GM18907 (cell line): ENCODE measurements at regions not wholly inside any gene's neighbourhood (a gene's known extent, or its start where the extent isn't known, plus 50 kb on each side); places are given as distances from the start of the nearest gene placed in this dataset.

Experiments used
- ATAC-seq: cut with Tn5 transposase; IDR thresholded peaks from one replicate; pipeline ENCODE4 v1.9.1; 2021; ENCODE audit warnings: mild to moderate bottlenecking, moderate library complexity; ENCODE audit not compliant: unreplicated experiment

GRCh38 chr5:10853154-10853553, 92.1 kb upstream of the DAP start:
- ATAC-seq = no peak

DNA sequence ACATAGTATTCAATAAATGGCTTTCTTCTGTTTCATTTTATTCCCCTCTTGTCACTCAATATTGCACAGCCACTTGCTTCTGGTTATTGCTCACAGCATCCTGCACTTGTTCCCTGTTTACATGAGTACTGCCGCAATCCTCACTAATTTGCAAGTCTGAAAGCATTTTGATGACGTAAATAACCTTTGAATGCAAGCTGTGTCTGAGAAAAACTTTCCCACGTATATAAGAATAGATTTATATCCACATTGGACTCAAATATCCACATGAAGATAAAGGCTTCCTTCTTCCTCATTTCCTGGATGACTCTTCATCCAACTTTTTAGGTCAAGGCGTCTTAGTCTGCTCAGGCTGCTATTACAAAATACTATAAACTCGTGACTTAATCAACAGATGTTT, 88.2 kb upstream of the DAP start:
- ATAC-seq = no peak

DNA sequence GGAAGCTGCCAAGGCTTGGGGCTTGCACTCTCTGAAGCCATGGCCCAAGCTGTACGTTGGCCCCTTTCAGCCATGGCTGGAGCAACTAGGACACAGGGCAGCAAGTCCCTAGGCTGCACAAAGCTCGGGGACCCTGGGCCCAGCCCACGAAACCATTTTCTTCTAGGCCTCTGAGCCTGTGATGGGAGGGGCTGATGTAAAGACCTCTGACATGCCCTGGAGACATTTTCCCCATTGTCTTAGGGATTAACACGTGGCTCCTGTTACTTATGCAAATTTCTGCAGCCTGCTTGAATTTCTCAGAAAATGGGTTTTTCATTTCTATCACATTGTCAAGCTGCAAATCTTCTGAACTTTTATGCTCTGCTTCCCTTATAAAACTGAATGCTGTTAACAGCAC, 83.0 kb upstream of the DAP start:
- no peak for ATAC-seq

DNA sequence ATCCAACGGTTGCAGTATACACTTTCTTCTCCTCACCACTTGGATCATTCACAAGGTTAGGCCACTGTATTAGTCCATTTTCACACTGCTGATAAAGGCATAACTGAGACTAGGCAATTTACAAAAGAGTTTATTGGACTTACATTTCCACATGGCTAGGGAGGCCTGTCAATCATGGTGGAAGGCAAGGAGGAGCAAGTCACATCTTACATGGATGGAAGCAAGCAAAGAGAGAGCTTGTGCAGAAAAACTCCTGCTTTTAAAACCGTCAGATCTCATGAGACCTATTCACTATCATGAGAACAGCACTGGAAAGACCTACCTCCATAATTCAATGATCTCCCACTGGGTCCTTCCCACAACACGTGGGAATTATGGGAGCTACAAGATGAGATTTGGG, 81.8 kb upstream of the DAP start:
- no peak for ATAC-seq

DNA sequence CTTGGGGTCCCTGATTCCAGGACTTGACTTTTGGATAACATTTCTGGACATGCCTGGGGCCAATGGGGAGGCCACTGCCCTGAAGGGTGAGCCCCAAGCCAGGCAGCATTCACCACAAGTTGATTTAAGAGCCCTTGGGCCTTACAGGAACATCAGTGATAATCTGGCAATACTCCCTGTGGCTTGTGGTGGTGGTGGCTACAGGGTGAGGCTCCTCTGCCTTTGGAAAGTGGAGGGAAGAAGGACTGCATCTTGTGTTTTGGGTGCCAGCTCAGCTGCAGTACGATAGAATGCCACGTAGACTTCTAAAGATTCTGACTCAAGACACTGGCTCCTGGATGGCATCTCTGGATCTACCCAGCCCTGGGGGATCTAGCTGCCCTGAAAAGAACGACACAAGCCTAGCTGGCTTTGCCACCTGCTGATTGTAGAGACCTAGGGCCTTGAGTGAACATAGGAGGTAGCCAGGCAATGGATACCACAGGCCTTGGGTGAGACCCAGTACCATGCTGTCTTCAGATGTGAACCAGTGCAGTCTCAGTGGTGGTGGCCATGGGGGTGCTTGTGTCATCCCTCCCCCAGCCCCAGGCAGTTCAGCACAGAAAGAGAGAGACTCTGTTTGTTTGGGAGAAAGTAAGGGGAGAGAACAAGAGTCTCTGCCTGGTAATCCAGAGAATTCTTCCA, 79.0 kb upstream of the DAP start:
- no peak for ATAC-seq

GRCh38 chr5:10839118-10839517, 78.1 kb upstream of the DAP start:
- ATAC-seq = no peak

GRCh38 chr5:10838038-10838437, 77.0 kb upstream of the DAP start:
- no peak for ATAC-seq

DNA sequence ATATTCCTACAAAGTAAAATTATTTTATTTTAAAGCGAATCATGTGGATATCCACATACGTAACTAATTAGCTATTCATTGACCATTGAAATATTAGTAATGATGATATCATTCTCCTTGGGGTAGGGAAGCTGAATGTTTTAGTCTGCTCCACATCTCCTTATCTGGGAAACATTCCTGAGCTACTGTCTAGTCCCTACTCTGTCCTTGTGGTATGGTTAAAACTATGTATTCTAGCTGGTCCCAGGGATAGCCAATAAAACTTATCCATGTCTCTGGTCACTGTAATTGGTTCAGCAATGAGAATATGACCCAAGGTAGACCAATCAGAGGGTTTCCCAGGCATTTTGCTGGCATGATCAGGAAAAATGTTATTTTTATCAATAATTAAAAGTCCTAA, 76.0 kb upstream of the DAP start:
- ATAC-seq = no peak

GRCh38 chr5:10834695-10835094, 73.7 kb upstream of the DAP start:
- ATAC-seq = no peak

GRCh38 chr5:10832987-10833386, 72.0 kb upstream of the DAP start:
- no peak for ATAC-seq

DNA sequence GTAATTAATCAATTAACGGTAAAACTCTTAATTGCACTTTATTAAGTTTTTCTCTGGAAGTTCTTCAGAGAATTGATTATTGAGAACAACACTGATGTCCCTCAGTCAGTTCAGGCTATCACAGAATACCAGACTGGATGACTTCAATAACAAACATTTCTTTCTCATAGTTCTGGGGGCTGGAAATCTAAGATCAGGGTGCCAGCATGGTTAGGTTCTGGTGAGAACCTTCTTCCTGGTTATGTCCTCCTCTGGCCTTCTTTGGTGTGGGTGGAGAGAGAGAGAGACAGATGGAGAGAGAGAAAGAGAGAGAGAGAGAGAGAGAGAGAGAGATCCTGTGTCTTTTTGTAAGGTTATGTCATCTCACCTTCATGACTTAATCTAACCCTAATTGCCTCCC, 71.4 kb upstream of the DAP start:
- no peak for ATAC-seq

DNA sequence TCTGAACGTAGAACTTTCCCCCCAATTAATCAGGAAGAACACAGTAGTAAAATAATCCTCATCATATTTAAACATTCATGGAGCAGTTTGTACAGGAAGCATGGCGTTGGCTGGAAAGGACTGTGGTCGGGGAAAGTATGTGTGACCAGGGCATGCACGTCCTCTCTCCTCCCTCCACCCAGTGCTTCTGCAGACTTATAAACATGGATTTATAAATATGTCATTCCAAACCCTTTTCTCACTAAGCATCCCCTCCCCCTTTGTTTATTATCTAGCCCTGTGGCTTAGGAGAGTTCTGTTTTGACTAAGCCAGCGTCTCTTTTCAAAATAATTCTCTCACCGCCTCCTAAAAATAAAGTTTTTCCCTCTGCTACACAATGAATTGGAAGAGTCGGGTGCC, 70.4 kb upstream of the DAP start:
- ATAC-seq = no peak

- ATAC-seq = no peak
These were observed 67.2 kb upstream of the DAP start for GRCh38 chr5:10828241-10828640.

DNA sequence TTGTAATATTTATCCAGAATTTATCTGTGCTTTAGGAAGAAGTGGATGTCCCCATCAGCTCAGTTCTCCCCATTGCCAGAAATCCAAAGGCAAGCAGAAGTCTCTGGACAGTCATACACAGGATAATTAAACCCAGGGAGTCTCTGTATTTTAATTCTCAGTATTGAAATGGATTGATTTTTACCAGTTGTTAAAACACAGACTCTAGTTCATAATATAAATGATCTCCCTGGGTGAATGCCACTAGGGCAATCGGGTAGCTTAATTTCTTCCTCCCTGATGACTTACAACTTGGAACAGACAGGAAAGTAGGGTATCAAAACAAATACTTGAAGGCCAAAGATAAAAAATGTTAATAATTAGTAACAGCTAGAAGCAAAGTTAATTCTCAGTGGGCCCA, 66.5 kb upstream of the DAP start:
- ATAC-seq = no peak

DNA sequence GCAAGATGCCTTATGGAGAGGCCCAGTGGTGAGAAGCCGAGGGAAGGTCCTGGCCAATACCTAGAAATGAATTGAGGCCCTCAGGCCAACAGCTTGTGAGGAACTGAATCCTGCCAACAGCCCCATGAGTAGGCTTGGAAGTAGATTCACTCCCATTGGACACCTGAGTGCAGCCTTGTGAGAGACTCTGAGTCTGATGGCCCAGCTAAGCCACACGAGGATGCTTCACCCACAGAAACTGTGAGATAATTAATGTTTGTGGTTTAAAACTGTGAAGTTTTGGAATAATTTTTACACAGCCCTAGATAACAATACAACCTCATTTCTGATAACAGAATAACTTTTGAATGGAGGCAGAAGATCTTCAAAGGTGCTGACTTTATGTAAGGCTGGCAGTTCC, 65.9 kb upstream of the DAP start:
- no peak for ATAC-seq

DNA sequence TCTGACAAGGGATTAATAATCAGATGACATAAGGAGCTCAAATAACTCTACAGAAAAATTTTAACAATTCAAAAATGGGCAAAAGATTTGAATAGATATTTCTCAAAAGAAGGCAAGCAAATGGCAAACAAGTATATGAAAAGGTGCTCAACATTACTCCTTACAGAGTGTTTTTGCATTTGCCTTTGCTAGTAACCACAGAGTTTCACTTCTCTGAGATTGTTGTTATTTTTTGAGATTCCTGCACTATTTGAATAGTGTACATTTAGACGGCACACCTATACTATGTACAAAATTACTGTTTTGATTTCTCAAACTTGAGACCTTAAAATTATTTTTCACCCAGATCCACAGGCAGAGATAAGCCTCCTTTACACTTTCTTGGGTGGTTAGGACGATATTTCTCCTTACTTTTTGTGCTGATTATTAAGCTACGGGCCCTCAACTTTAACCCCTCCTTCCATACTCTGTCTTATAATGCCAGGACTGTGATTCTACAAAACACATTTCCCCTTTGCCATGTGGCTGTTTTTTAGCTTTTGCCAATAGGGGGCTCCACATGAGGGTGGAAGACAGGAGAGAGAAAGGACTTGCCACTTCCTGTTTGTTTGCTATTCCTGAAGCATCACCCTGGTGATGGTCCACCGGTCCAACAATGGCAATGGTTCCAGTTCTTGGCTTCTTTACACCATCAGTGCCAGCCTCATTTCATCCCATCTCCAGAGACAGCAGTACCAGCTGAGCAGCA, 65.0 kb upstream of the DAP start:
- ATAC-seq = peak; percentile 69

GRCh38 chr5:10812218-10812617, 51.2 kb upstream of the DAP start:
- ATAC-seq = no peak
